Jurkat, Clone E6-1 (cell line): ENCODE measurements at regions not wholly inside any gene's neighbourhood (a gene's known extent, or its start where the extent isn't known, plus 50 kb on each side); places are given as distances from the start of the nearest gene placed in this dataset.
"Not testable (repeated sequence)": the region's sequence is repeated elsewhere in the genome, so short reads cannot be mapped to it uniquely, and the experiment has no call there.

Experiments
- DNase-seq: peaks from one replicate; pipeline ENCODE4 v3.0.0-alpha.2; 2011; ENCODE audit warnings: low read depth, low spot score
- H3K4me3 ChIP-seq: 2 replicates; pipeline ENCODE4 v1.5.1; 2011; ENCODE audit warnings: mild to moderate bottlenecking, low read length, control low read depth, moderate library complexity

DNA sequence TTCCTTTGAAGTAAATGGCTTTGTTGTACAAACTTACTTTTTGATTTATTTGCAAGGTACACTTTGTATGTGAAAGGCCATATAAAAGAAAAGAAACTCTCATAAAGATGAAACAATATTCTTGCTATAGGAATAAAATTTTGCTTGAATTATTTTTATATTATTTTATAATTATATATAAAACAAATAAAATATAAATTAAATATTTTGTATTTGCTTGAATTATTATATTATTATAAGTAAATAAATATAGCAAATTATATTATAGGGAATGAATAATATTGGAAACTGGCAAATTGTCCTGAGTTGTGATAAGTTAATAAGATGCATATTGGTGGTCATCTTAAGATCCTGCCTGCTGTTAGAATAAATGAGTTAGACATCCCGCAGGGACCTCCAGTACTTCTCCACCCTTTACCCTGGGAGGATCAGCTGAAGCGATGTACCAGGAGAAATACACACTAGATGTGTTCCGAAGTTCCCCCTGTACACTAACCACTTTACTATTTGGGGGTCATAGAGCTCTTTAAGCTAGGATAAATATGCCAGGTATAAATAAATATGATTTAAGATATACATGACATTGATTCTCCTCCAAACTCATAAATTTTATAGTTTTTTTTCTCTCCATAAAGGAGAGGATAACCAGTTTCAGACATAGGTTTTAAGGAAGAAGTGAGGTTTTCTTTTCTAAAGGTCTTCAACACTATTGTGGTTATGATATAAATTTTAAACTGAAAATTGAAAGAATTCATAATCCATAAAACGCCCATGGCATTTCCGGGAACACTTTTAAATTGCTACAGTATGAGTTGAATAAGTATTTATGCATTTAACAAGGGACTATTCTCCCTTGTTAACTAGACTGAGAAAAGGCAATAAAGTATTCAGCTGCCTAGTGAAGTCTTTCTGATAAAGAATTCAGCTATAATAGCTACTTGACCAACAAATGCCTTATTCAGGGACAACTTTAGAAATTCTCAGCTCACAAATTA is 486.3 kb upstream of the MARCKS start:
- DNase-seq, result no peak
- H3K4me3 ChIP-seq, result no peak overlapping the region

DNA sequence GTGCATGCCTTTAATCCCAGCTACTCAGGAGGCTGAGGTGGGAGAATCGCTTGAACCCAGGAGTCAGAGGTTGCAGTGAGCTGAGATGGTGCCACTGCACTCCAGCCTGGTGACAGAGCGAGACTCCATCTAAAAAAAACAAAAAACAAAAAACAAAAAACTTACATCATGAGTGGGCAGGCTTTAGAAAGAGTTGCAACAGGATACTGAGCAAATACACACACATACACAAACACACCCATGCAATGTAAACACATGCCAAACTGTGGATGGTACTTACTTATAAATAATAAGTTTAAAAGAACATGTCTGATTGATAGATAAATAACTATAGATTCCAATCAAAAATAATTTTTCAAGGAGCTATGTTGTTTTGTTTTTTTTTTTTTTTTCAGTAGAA is 481.7 kb upstream of the MARCKS start:
- not testable (repeated sequence) for H3K4me3 ChIP-seq

DNA sequence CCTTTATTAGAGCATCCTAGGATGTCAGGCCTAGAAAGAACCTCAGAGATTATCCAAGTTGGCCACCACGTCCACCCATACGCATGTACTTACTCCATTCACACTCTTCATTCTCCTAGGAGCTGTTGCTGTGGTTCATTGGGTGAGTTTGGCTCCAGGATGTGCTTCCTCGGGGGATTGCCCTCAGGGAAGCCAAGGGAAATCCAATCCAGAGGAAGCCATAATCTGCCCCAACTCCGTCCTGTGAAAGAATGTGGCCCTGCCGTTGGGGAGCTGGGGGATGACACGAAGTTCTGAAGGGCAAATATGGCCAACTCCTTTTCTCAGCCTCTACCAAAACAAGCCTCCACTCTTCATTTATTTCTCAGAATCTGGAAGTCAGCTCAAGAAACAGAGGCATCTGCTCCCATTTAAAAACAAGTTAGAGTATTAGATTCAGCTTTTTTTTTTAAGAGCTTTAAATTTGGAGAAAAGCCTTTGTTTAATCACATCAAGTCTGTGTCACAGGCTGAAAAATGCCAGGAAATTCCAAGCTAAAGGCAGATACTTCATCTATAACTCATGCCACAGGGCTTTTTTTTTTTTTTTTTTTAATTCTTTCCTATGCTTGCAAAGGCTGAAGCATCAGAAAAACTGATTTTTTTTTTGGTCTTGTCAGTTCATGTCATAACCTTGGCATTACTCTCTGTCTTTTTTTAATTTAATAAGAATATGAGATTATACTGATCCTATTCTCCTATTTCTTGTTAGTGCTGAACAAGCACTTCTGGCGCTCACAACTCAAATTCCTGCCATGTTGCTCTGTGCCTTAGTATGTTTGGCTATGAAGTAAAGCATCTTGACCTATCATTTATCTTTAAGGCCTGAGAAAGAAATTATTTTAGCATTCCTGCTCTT is 480.9 kb upstream of the MARCKS start:
- no peak overlapping the region for H3K4me3 ChIP-seq
- no peak for DNase-seq

More for the DNA sequence above, 481.7 kb upstream of the MARCKS start:
- DNase-seq, result not testable (repeated sequence)

DNA sequence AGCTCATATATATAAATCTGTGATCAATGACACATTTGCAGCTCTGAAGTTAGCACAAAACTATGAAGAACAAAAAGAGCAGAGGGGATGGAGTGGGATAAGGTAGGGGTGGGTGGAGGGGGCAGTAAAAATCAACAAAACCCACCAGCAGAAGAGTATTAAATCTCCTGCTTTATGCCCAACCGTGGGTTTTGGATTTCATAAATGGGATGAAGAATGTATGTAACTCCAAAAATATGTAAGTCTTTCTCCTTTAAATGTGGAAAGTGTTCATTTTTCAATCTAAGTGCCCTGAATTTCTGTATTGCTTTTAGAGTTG is 480.3 kb upstream of the MARCKS start:
- no peak overlapping the region for H3K4me3 ChIP-seq
- no peak for DNase-seq

DNA sequence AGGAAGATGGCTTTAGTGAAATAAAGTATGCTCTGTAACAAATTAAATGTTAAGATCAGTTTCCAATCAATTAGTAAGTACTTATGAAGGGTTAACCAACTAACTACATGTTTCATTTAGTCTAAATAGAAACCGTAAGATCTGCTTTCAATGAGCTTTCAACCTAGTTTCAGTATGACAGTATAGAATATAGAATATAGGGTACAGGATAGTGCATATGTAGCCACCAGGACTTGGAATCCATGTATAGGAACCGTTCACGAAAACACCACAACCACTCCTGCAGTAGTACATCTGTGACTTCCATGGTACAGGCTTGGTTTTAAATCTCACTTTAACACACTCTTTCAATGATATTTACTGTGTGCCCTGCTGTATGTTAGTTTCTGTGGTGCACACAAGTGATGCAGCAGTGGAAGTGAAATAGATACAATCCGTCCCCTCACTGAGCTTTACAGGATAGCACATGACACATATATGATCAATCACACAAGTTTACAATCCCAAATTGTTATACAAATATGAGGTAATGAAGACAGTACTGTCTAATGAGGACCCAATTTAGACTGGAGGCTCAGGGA is 479.7 kb upstream of the MARCKS start:
- no peak for DNase-seq
- no peak overlapping the region for H3K4me3 ChIP-seq

DNA sequence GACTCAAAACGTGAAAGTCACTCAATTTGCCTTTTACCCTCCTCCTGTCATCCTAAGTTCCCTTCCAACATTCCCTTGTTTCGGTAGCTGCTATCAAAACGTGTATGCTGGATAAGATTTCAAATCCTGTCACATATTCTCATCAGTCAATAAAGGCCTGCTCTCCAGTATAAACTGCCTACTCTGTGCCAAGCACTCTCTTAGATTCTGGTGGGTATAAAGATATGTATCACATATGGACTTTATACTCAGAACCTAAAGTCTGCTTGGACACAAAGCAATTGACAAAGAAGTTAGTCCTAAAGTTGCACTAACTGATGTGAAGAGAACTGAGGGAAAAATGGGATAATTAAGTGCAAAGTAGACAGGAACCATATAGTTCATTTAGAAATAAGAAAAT is 476.6 kb upstream of the MARCKS start:
- DNase-seq, result no peak
- no peak overlapping the region for H3K4me3 ChIP-seq

DNA sequence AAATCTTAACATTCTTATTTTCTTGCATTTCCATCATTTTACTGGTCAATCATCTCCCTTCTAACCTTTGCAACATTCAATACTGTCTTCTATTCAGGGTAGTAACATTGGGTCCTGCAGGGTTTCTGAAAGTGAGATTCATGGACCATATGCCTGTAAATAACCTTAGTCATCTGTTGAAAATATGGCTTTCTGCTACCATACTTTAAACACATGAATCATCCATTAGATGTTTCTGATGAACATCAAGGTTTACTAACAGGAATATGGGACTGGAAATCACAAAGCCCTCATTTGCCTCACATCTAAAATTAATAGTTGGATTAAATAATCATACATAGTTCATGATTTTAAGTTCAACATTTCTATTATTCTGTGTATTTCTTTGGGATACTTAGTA is 475.9 kb upstream of the MARCKS start:
- no peak overlapping the region for H3K4me3 ChIP-seq
- no peak for DNase-seq

DNA sequence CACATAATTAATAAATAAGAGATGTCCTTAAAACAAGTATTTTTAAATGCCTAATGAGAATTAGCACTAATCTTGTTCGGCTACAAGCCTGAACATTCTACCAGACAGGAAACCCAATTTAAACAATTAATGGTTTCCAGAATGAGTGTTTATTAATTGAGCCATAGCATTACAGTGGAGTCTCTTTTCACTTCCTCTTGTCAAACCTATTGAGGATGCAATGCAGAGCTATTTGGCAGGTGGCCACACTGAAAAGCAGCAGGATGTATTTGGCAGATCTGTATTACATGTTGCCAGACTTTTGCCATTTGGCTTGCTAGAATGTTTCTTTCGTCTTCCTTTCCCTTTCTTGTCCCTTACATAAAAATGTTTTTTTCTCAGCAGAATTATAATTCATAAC is 475.2 kb upstream of the MARCKS start:
- DNase-seq, result no peak

DNA sequence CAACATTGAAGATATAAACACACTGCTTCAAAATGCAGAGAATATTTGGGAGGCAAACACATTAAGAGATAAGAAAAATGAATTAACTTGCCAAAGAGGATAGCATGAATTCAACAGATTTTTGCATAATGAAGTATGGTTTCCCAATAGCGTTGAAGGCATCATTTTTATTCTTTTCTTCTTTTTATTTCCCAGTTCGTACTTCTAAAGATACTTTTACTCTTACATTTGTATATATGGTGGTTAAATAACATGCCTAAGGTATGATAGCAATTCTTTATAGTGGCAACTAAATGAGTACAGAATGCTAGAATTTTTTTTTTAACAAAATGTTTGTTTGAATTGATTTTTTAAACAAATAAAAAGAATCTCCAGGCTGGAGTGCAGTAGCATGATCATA is 473.4 kb upstream of the MARCKS start:
- DNase-seq, result no peak
- H3K4me3 ChIP-seq, result no peak overlapping the region

More for the DNA sequence above, 475.2 kb upstream of the MARCKS start:
- H3K4me3 ChIP-seq, result no peak overlapping the region

DNA sequence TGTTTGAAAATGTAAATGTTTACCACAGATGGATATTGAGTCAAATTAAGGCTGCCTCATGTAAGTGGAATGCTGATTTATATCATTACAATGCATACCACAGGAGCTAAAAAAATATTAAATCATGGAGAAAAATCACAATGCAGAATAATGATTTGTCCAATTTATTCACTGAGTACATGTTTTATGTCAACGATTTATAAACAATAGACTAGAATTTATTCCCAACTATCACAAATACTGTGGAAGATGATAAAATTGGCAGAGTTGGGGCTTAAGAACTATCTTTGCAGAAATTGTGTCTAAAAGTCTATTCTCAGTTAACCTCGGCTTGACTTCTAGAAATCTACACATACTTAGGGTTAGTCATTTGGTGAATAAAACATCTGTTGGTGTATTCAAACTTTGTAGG is 472.1 kb upstream of the MARCKS start:
- H3K4me3 ChIP-seq, result no peak overlapping the region
- DNase-seq, result no peak

DNA sequence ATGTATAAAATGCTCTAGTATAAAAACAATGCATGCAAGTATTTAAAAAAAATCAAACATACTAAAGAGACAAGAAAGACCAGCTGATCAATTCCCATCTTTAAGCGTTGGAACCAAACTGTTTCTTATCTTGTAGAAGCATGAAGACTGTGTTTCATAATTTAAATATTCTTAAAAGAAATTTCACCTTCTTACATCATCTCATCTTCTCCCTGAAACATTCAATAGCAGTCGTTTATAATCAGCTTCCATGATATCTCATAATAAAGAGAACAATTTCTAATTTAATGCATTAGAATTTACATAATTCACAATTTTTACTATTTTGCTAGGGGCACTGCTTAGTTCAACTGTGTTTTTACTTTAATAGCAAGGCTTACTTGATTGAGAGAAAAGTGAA is 468.1 kb upstream of the MARCKS start:
- no peak for DNase-seq
- no peak overlapping the region for H3K4me3 ChIP-seq

DNA sequence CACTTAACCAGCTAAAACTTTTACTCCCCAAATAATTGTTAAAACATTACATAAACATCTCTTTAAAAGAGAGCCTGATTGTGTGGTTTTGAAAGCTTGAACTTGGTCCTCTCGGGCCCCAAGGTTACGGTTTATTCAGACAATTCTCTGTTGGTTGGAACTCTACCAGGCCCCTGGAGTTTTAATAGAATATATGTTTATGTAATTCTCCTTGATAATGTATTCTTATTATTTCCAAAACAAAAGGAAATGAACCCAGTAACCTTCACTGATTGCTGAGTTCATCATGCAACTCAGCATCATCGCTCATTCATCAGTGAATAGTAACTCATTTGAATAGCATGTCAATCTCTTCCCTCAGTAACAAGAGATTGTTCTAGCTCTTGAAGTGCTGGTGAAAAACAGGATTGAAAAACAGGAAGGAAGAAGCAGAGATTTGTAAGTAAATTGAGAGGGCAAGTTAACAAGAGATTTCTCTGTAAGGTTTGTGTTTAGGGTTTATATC is 464.5 kb upstream of the MARCKS start:
- no peak for DNase-seq

DNA sequence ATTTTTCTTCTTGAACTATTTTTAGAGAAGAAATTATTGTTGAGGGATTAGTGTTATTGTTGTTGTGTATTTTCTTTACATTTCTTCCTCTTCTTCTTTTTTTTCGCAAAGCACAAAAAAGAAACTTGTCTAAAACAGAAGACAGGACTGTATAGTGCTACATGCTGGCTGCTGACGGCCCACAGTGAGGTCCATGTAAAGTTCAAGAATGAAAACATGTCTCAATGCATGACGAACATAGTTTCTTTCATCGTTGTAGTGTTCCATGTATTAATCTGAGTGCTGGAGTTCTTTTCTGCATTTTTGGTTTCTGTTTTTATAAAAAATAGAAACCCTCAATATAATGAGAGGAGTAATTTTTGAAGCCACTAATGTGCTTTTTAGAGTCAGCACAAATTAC is 462.9 kb upstream of the MARCKS start:
- DNase-seq, result no peak
- H3K4me3 ChIP-seq, result no peak overlapping the region

More for the DNA sequence above, 464.5 kb upstream of the MARCKS start:
- no peak overlapping the region for H3K4me3 ChIP-seq

DNA sequence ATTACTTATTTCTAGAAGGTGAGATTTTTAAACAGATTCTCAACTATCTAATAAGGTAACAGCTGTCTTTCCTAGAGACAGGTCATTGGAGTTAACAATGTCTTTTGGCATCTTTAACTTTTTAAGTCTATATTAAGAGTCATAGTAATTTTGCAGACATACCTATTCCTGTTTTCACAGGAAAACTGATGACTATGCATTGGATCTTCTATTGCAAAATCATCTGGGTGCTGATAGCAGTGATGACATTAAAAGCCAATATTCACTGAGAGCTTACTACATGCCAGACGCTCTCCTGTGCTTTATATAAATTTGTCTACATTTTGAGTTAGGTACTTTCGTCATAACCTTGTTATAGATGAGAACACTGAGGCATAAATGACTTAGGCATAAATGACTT is 462.4 kb upstream of the MARCKS start:
- DNase-seq, result no peak
- no peak overlapping the region for H3K4me3 ChIP-seq

DNA sequence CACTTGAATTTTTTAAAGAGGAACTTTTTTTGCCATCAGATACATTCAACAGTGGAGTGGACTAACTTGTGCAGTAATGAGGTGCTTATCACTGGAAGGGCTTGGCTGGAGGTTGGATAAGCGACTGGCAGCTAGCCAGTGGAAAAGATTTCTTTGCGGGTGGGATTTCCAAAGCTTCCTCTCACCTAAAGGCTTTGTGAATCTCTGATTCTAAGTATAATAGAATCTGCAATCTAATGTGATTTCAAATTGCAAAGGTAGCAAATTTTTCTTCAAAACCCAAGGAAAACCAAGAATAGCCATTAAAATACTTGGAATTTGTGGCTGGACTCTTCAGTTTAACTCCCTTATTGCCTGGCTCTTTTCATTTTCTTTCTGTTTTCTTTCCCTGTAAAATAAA is 460.4 kb upstream of the MARCKS start:
- no peak for DNase-seq

DNA sequence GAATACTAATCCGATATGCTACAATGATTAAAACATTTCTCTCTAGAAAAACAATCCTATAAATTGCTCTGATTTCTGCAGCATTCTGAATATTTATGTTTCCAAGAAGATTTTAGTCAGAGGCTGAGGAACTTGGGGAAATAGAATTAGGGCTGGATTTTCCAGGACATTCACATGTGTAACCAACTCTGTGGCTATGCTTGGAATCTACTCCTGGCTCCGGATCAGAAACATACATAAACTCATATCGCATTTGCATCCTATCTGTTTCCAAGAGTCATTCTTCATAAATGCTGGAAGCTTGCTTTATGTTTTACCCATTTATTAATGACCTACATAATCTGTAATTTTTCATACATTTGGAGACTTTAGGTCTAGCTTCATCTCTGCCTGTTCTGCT is 459.9 kb upstream of the MARCKS start:
- no peak for DNase-seq
- no peak overlapping the region for H3K4me3 ChIP-seq

More for the DNA sequence above, 460.4 kb upstream of the MARCKS start:
- no peak overlapping the region for H3K4me3 ChIP-seq

DNA sequence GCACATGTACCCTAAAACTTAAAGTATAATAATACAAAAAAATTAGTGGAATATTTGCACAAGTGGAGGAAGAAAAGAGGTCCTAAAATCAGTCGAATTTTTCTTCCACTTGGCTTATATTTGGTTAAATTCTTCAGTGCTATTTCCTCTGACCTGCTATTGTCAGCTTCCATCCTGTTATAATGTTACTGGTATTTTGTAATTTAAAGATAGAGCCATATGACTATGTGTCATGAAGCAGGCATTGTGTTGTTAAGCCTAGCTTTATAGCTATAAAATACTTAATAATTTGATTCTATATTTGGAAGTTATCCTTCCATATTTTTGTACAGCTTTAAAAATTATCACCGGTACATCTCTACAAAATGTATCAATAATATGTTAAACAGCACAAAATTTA is 455.9 kb upstream of the MARCKS start:
- H3K4me3 ChIP-seq, result no peak overlapping the region
- no peak for DNase-seq

DNA sequence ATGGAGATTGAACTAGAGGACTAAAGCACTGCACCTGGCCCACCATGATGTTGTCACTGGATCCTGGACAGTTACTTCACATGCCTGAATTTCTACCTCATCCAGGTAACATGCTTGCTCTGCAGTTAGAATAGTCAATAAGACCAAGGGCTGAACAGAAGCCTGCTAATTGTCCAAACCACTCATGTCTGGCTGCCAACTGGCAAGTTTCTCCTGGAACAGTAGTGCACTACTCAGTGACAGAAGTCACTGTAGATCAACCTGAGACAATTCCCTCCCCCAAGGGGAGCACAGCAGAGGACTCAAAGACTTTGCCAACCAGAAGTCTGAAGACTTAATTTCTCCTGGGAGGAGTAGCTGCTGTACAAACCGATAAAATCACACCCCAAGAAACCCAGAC is 454.6 kb upstream of the MARCKS start:
- no peak overlapping the region for H3K4me3 ChIP-seq
- DNase-seq, result no peak

DNA sequence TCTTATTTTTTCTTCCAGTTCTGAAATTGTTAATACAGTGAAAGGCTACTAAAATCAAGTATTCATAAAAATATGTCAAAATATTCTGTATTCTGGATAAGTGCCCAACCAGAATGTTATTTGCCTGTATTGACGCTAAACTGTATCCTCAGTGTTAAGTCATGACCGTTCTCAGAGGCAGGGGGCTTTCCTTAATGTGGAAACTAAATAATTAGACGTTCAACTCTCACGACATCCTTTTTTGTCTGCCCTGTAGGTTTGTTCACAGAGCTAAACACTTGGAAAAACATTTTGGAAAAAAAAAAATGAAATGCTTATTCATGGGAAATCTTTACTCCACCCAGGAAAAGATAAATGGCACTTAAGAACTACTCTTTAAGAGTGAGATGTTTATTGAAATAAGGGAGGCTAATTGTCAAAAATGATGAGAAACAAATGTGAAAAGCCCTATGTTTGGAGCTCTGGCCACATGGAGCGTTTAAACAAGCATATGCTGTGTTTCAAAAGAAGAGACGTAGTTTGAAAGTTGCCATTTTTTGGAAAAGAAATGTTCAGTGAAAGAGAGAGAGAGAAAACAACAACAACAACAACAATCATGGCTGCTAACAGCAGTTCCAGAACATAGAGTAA is 453.1 kb upstream of the MARCKS start:
- no peak overlapping the region for H3K4me3 ChIP-seq
- DNase-seq, result no peak
